Panc1 (cell line): ENCODE measurements at regions not wholly inside any gene's neighbourhood (a gene's known extent, or its start where the extent isn't known, plus 50 kb on each side); places are given as distances from the start of the nearest gene placed in this dataset.

ENCODE experiments used
- CTCF ChIP-seq: fragments of 450-650 bp; IDR thresholded peaks from 2 replicates; pipeline ENCODE4 v1.5.1; 2017; ENCODE audit warnings: mild to moderate bottlenecking
- REST ChIP-seq, 2 experiments: IDR thresholded peaks; 2 replicates each; pipeline ENCODE4 v1.6.1; 2011 to 2012; ENCODE audit warnings: low read depth in 2 of 2, control low read depth in 1 of 2, low read length in 1 of 2, mild to moderate bottlenecking in 1 of 2, moderate library complexity in 1 of 2; ENCODE audit not compliant: insufficient read depth in 1 of 2

DNA sequence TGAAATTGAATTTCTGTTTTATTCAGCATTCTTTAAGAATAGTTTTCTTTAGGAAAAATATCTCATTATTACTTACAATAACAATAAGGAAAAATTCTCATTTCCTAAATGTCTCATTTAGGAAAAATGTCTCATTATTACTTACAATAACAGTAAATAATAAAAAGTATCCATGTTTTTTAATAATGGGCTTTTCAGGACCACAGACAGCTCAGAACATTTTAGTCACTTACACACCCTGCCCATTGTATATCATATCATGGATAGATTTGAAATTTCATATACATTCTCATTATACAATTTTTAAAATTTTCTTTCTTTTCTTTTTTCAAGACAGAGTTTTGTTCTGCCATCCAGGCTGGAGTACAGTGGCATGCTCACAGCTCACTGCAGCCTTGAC, 58.9 kb downstream of the ASCL1 start:
- TF ChIP-seq CTCF (no peak), REST (IDR thresholded peaks at IDR 0.05; ENCODE audit: insufficient read depth in 1 of 2, low read depth in 2 of 2, low read length in 1 of 2) (peak in 1 of 2 experiments; percentile 48; a peak in 1 of 4 replicates)
